Tibial artery (tissue), 4 donors: ENCODE measurements at regions not wholly inside any gene's neighbourhood (a gene's known extent, or its start where the extent isn't known, plus 50 kb on each side); places are given as distances from the start of the nearest gene placed in this dataset.

Experiments used
- DNase-seq, 2 donors: peaks; one replicate each; pipeline ENCODE4 v3.0.0-alpha.2; 2019
- H3K27ac ChIP-seq, 2 donors: fragments of 200-600 bp; sonication (generic) in 1 of 2; 1 replicate in 1 of 2; 2 replicates in 1 of 2; pipeline ENCODE4 v1.5.1; 2018 to 2019; ENCODE audit warnings: mild to moderate bottlenecking in 1 of 2
- H3K27me3 ChIP-seq, 2 donors: fragments of 200-600 bp; sonication (generic) in 1 of 2; one replicate each; pipeline versions ENCODE4 v1.5.1 to v1.6.0; 2016 to 2019
- H3K36me3 ChIP-seq, 3 donors: fragments of 200-600 bp; sonication (generic) in 2 of 3; one replicate each; pipeline ENCODE4 v1.5.1; 2016 to 2019; ENCODE audit warnings: mild to moderate bottlenecking in 2 of 3
- H3K4me1 ChIP-seq, 4 donors: fragments of 200-600 bp; sonication (generic) in 2 of 4; 1 replicate in 3 of 4; 2 replicates in 1 of 4; pipeline ENCODE4 v1.5.1; 2016 to 2019
- H3K4me3 ChIP-seq, 2 donors: fragments of 200-600 bp; sonication (generic) in 1 of 2; 1 replicate in 1 of 2; 2 replicates in 1 of 2; pipeline ENCODE4 v1.5.1; 2018 to 2019; ENCODE audit warnings: mild to moderate bottlenecking in 2 of 2
- H3K9me3 ChIP-seq, 3 donors: fragments of 200-600 bp; sonication (generic) in 1 of 3; one replicate each; pipeline ENCODE4 v1.5.1; 2016 to 2019
- intact Hi-C: fragments of 100-400 bp; cut with DNase I; formaldehyde crosslinking; loops from one replicate; pipeline ENCODE4 v1.15.0; 2023; ENCODE audit warnings: low total_unique reads
- TF ChIP-seq, protein P1 (sequence below), 2 experiments: fragments of 200-600 bp in 1 of 2; fragments of 450-650 bp in 1 of 2; IDR thresholded peaks; one replicate each; pipeline ENCODE4 v1.5.1; 2017 to 2019; ENCODE audit warnings: antibody characterized with exemption in 2 of 2, mild to moderate bottlenecking in 1 of 2, moderate library complexity in 1 of 2

DNA sequence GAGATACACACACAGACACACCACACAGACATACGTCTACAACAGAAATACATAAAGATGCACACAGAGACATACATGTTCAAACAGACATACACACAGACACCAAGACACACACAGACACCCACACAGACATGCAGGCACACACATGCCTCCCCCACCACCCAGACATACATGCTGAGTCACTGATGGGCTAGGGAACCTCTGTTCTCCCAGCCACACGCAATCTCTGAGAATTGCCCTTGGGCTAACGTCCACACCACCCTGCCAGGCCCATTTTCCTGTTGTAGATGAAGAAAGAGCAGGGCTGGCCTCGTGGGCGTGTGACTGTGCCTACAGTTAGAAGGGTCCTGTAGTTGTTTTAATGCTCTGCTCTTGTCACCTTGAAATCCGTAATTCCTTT, 261.9 kb downstream of the KCNRG start:
- Histone ChIP-seq H3K4me3 (no peak overlapping the region), H3K4me1 (no peaks in the 10 kb centered on the region), H3K36me3 (no peaks in the 10 kb centered on the region), H3K9me3 (peaks cover 0 to 9% (median 0%) of the 10 kb centered on the region in 3 donors), H3K27ac (no peak overlapping the region), H3K27me3 (no peaks in the 10 kb centered on the region)
- TF ChIP-seq, protein P1, sequence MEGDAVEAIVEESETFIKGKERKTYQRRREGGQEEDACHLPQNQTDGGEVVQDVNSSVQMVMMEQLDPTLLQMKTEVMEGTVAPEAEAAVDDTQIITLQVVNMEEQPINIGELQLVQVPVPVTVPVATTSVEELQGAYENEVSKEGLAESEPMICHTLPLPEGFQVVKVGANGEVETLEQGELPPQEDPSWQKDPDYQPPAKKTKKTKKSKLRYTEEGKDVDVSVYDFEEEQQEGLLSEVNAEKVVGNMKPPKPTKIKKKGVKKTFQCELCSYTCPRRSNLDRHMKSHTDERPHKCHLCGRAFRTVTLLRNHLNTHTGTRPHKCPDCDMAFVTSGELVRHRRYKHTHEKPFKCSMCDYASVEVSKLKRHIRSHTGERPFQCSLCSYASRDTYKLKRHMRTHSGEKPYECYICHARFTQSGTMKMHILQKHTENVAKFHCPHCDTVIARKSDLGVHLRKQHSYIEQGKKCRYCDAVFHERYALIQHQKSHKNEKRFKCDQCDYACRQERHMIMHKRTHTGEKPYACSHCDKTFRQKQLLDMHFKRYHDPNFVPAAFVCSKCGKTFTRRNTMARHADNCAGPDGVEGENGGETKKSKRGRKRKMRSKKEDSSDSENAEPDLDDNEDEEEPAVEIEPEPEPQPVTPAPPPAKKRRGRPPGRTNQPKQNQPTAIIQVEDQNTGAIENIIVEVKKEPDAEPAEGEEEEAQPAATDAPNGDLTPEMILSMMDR (IDR thresholded peaks at IDR 0.05): no peak
- intact Hi-C loops: no loop called here
- DNase-seq: no peak

DNA sequence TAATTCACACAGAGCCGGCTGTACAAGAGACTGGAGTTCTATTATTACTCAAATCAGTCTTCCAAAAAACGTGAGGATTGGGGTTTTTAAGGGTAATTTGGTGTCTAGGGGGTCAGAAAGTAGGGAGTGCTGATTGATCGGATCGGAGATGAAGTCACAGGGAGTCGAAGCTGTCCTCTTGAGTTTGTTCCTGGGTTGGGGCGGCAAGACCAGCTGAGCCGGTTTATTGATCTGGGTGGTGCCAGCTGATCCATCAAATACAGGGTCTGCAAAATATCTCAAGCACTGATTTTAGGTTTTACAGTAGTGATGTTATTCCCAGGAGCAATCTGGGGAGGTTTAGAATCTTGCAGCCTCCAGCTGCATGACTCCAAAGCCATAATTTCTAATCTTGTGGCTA, 262.7 kb downstream of the KCNRG start:
- intact Hi-C loops: no loop called here
- no peak overlapping the region for H3K4me3 ChIP-seq
- H3K36me3 ChIP-seq: no peaks in the 10 kb centered on the region
- H3K9me3 ChIP-seq: peaks cover 0 to 9% (median 0%) of the 10 kb centered on the region in 3 donors
- H3K4me1 ChIP-seq: no peaks in the 10 kb centered on the region
- no peak overlapping the region for H3K27ac ChIP-seq
- TF ChIP-seq, protein P1 (IDR thresholded peaks at IDR 0.05): no peak
- DNase-seq: no peak
- H3K27me3 ChIP-seq: no peaks in the 10 kb centered on the region

DNA sequence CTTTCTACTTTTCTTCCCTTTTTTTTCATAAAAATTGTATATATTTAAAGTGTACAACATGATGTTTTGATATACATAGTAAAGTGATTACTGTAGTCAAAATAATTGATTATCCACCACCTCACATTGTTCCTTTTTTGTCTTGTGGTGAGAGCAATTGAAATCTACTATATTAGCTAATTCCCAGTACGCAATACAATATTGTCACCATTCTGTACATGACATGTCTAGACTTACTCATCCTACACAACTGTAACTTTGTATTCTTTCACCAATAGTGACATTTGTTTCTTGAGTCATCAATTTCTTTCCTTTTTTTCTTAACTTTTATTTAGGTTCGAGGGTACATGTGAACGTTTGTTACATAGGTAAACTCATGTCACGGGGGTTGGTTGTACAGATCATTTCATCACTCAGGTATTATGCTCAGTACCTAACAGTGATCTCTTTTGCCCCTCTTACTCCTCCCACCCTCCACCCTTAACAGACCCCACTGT, 265.2 kb downstream of the KCNRG start:
- Histone ChIP-seq H3K4me3 (no peak overlapping the region), H3K9me3 (peaks cover 0 to 9% (median 0%) of the 10 kb centered on the region in 3 donors), H3K4me1 (no peaks in the 10 kb centered on the region), H3K36me3 (no peaks in the 10 kb centered on the region), H3K27me3 (no peaks in the 10 kb centered on the region), H3K27ac (no peak overlapping the region)
- intact Hi-C loops: no loop called here
- no peak for DNase-seq
- TF ChIP-seq, protein P1 (IDR thresholded peaks at IDR 0.05): no peak

DNA sequence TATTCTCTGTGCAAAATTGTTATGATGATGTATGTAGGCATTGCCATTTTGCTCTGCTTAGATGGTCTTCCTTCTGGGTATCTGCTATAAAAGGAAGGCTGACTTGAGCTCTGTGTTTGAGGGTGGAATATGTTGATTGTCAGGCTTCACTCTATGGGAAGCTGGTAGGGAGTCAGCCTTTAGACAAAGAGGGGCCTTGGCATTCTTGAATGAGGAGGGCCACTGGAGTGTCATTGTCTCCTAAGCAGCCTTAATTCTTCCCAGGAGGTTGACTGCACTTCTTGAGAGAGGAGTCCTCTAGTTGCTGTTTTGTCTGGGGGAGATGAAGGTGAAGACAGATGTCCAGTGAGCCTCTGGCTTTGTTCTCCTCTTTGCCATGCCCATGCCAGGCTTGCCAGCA, 266.8 kb downstream of the KCNRG start:
- Histone ChIP-seq H3K36me3 (no peaks in the 10 kb centered on the region), H3K4me3 (no peak overlapping the region), H3K9me3 (peaks cover 0 to 9% (median 0%) of the 10 kb centered on the region in 3 donors), H3K27ac (no peak overlapping the region), H3K4me1 (no peaks in the 10 kb centered on the region), H3K27me3 (no peaks in the 10 kb centered on the region)
- intact Hi-C loops: no loop called here
- DNase-seq: no peak
- TF ChIP-seq, protein P1 (IDR thresholded peaks at IDR 0.05): no peak

DNA sequence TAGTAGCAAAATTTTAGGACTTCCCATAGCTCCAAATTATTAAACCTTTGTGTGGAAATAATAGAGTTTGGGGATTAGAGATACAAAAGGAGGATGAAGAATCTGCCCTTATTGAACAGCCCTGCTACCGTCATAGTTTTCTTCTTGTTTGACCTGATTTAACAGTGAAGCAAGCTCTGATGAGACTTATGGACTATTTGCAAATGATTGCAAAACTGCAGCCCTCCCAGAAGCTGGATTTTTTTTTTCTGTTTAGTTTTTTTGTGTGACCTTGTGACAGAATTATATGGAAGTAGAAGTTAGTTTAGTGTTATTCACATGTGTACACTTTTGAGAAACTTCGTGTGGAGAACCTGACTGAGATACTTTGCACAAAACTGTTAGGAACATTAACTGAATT, 267.8 kb downstream of the KCNRG start:
- TF ChIP-seq, protein P1 (IDR thresholded peaks at IDR 0.05): no peak
- Histone ChIP-seq H3K27ac (no peak overlapping the region), H3K4me3 (no peak overlapping the region), H3K36me3 (no peaks in the 10 kb centered on the region), H3K4me1 (no peaks in the 10 kb centered on the region), H3K9me3 (peaks cover 0 to 5% (median 0%) of the 10 kb centered on the region in 3 donors), H3K27me3 (no peaks in the 10 kb centered on the region)
- intact Hi-C loops: no loop called here
- DNase-seq: no peak

DNA sequence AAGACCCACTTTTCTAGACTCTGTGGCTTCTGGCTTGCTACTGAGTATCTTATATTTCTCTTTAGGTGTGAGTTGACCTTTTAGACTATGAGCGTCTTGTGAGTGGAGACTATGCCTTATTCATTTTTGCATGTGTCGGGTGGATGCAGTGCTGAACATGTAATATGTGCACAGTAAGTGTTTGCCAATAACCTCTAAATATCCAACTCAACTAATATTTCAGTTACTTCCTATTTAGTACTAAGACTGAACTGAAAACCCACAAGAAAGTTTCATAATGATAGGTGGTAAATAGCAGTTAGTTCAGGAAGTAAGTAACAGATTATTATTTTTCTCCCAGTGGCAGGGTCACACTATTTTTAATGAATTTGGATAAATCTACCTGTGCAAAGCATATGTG, 269.3 kb downstream of the KCNRG start:
- H3K9me3 ChIP-seq: peaks cover 0 to 4% (median 0%) of the 10 kb centered on the region in 3 donors
- DNase-seq: no peak
- H3K27me3 ChIP-seq: no peaks in the 10 kb centered on the region
- no peak overlapping the region for H3K27ac ChIP-seq
- no peak overlapping the region for H3K4me3 ChIP-seq
- intact Hi-C loops: no loop called here
- TF ChIP-seq, protein P1 (IDR thresholded peaks at IDR 0.05): no peak
- no peaks in the 10 kb centered on the region for H3K4me1 ChIP-seq
- H3K36me3 ChIP-seq: no peaks in the 10 kb centered on the region
